ENCODE measurements at regions not wholly inside any gene's neighbourhood (a gene's known extent, or its start where the extent isn't known, plus 50 kb on each side); places are given as distances from the start of the nearest gene placed in this dataset.

GRCh38 chr16:25512041-25512440 is 179.7 kb upstream of the HS3ST4 start:
- no peak for DNase-seq (ENCODE audit: low read depth)
- TF ChIP-seq CTCF (IDR thresholded peaks at IDR 0.05; ENCODE audit: insufficient read depth, low read length): no peak
- no peak overlapping the region for H3K4me3 ChIP-seq (ENCODE audit: low read depth, low read length)

- no peak overlapping the region for H3K4me3 ChIP-seq (ENCODE audit: low read depth, low read length)
- DNase-seq (ENCODE audit: low read depth): no peak
- TF ChIP-seq CTCF (IDR thresholded peaks at IDR 0.05; ENCODE audit: insufficient read depth, low read length): no peak
Observed at GRCh38 chr16:25509456-25509855, 182.3 kb upstream of the HS3ST4 start.

- no peak for DNase-seq (ENCODE audit: low read depth)
Observed at GRCh38 chr16:25501530-25502255, 190.1 kb upstream of the HS3ST4 start.

GRCh38 chr16:25494292-25494691 is 197.5 kb upstream of the HS3ST4 start:
- no peak for DNase-seq (ENCODE audit: low read depth)
- no peak overlapping the region for H3K4me3 ChIP-seq (ENCODE audit: low read depth, low read length)
- TF ChIP-seq CTCF (IDR thresholded peaks at IDR 0.05; ENCODE audit: insufficient read depth, low read length): no peak

More at GRCh38 chr16:25501530-25502255, 190.1 kb upstream of the HS3ST4 start:
- no peak overlapping the region for H3K4me3 ChIP-seq (ENCODE audit: low read depth, low read length)
- TF ChIP-seq CTCF (IDR thresholded peaks at IDR 0.05; ENCODE audit: insufficient read depth, low read length): no peak

- H3K4me3 ChIP-seq (ENCODE audit: low read depth, low read length): no peak overlapping the region
- TF ChIP-seq CTCF (IDR thresholded peaks at IDR 0.05; ENCODE audit: insufficient read depth, low read length): no peak
- DNase-seq (ENCODE audit: low read depth): no peak
Observed at GRCh38 chr16:25493136-25493811, 198.5 kb upstream of the HS3ST4 start.

GRCh38 chr16:25488435-25488834 is 203.3 kb upstream of the HS3ST4 start:
- DNase-seq (ENCODE audit: low read depth): no peak
- no peak overlapping the region for H3K4me3 ChIP-seq (ENCODE audit: low read depth, low read length)
- TF ChIP-seq CTCF (IDR thresholded peaks at IDR 0.05; ENCODE audit: insufficient read depth, low read length): no peak

Measured in fibroblast of the aortic adventitia (primary cell).